NB4 (cell line): ENCODE measurements at regions not wholly inside any gene's neighbourhood (a gene's known extent, or its start where the extent isn't known, plus 50 kb on each side); places are given as distances from the start of the nearest gene placed in this dataset.
"Not testable (repeated sequence)": the region's sequence is repeated elsewhere in the genome, so short reads cannot be mapped to it uniquely, and the experiment has no call there.

Experiments
- DNase-seq: peaks from one replicate; pipeline ENCODE4 v3.0.0; 2010; ENCODE audit warnings: low read depth
- H3K4me3 ChIP-seq: one replicate; pipeline ENCODE4 v1.5.1; 2011; ENCODE audit warnings: mild to moderate bottlenecking, low read depth, low read length, moderate library complexity
- MAX ChIP-seq: IDR thresholded peaks from 2 replicates; pipeline ENCODE4 v1.6.1; 2011; ENCODE audit warnings: low read depth, low read length
- MYC ChIP-seq: IDR thresholded peaks from 2 replicates; pipeline ENCODE4 v1.6.1; 2011; ENCODE audit warnings: low read depth, low read length
- POLR2A ChIP-seq: IDR thresholded peaks from 2 replicates; pipeline ENCODE4 v1.6.1; 2011; ENCODE audit warnings: mild to moderate bottlenecking; ENCODE audit not compliant: insufficient read length; ENCODE audit errors: extremely low read depth
- TF ChIP-seq, protein P1 (sequence below): IDR thresholded peaks from one replicate; pipeline ENCODE4 v1.5.1; 2012; ENCODE audit warnings: low read depth, low read length

- no peak for DNase-seq
- no peak for TF ChIP-seq POLR2A
- TF ChIP-seq, protein P1, sequence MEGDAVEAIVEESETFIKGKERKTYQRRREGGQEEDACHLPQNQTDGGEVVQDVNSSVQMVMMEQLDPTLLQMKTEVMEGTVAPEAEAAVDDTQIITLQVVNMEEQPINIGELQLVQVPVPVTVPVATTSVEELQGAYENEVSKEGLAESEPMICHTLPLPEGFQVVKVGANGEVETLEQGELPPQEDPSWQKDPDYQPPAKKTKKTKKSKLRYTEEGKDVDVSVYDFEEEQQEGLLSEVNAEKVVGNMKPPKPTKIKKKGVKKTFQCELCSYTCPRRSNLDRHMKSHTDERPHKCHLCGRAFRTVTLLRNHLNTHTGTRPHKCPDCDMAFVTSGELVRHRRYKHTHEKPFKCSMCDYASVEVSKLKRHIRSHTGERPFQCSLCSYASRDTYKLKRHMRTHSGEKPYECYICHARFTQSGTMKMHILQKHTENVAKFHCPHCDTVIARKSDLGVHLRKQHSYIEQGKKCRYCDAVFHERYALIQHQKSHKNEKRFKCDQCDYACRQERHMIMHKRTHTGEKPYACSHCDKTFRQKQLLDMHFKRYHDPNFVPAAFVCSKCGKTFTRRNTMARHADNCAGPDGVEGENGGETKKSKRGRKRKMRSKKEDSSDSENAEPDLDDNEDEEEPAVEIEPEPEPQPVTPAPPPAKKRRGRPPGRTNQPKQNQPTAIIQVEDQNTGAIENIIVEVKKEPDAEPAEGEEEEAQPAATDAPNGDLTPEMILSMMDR: no peak
- no peak for TF ChIP-seq MYC
- no peak for TF ChIP-seq MAX
- no peak overlapping the region for H3K4me3 ChIP-seq
Observed at GRCh38 chr11:45737056-45737455, 67.9 kb upstream of the SLC35C1 start.

- TF ChIP-seq MYC (no peak), MAX (no peak)
- TF ChIP-seq, protein P1: no peak
- DNase-seq: no peak
- H3K4me3 ChIP-seq: no peak overlapping the region
Observed at GRCh38 chr11:45736424-45736823, 68.5 kb upstream of the SLC35C1 start.

- DNase-seq: no peak
- no peak for TF ChIP-seq MAX
- TF ChIP-seq POLR2A: no peak
- no peak for TF ChIP-seq MYC
- TF ChIP-seq, protein P1: no peak
- H3K4me3 ChIP-seq: no peak overlapping the region
Observed at GRCh38 chr11:45733176-45733575, 67.8 kb upstream of the CHST1 start.

- no peak overlapping the region for H3K4me3 ChIP-seq
- TF ChIP-seq POLR2A (no peak), MYC (no peak), MAX (no peak)
- TF ChIP-seq, protein P1: no peak
- DNase-seq: no peak
Observed at GRCh38 chr11:45732343-45732742, 66.9 kb upstream of the CHST1 start.

- not testable (repeated sequence) for H3K4me3 ChIP-seq
Observed at GRCh38 chr11:45731171-45731570, 65.7 kb upstream of the CHST1 start.

DNA sequence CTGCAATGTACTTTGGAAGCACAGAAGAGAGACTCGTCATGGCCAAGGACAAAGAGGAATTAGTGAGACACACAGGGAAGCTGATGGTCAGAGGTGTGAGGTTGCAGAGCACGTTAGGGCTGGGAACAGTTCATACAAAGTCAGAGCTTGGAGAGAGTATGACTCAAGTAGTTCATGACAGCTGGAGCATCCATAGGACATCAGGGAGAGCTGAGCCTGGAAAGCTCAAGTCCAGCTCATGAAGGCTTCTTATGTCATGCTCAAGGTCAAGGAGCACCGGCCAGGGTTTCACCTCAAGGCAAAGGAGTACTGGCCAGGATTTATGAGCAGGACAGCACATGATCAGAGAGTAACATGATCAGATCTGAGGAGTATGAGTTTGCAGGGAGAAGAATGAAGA, 64.6 kb upstream of the CHST1 start:
- no peak for DNase-seq
- TF ChIP-seq MAX (no peak), MYC (no peak), POLR2A (no peak)
- TF ChIP-seq, protein P1: no peak
- H3K4me3 ChIP-seq: no peak overlapping the region

More at GRCh38 chr11:45731171-45731570, 65.7 kb upstream of the CHST1 start:
- not testable (repeated sequence) for DNase-seq
